ENCODE measurements at regions not wholly inside any gene's neighbourhood (a gene's known extent, or its start where the extent isn't known, plus 50 kb on each side); places are given as distances from the start of the nearest gene placed in this dataset.

DNA sequence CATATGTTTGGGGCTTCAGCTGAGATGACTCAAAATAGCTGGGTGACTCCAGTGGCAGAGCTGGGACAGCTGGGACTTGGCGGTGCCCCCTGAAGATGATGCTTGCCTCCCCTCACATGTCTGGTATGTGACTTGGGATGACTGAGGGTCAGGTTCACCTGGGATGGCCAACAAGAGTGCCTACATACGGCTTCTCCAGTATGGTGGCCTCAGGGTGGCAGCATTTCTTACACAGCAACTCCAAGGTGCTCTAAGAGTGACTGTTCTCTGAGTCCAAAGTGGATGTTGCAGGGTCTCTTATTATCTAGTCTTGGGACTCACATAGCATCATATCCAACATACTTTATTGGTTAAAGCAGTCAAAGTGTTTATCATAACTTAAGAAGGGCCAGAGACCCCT, 87.8 kb upstream of the CENPW start:
- Mint-ChIP-seq H3K4me1 (ENCODE audit: low read depth, unreplicated experiment) (no peaks in the 10 kb centered on the region), H3K9me3 (ENCODE audit: unreplicated experiment) (no peaks in the 10 kb centered on the region), H3K4me3 (ENCODE audit: unreplicated experiment) (no peak overlapping the region), H3K27me3 (ENCODE audit: unreplicated experiment) (no peaks in the 10 kb centered on the region), H3K27ac (ENCODE audit: unreplicated experiment) (no peak overlapping the region), H3K36me3 (ENCODE audit: unreplicated experiment) (no peaks in the 10 kb centered on the region)
- TF ChIP-seq, protein P1, sequence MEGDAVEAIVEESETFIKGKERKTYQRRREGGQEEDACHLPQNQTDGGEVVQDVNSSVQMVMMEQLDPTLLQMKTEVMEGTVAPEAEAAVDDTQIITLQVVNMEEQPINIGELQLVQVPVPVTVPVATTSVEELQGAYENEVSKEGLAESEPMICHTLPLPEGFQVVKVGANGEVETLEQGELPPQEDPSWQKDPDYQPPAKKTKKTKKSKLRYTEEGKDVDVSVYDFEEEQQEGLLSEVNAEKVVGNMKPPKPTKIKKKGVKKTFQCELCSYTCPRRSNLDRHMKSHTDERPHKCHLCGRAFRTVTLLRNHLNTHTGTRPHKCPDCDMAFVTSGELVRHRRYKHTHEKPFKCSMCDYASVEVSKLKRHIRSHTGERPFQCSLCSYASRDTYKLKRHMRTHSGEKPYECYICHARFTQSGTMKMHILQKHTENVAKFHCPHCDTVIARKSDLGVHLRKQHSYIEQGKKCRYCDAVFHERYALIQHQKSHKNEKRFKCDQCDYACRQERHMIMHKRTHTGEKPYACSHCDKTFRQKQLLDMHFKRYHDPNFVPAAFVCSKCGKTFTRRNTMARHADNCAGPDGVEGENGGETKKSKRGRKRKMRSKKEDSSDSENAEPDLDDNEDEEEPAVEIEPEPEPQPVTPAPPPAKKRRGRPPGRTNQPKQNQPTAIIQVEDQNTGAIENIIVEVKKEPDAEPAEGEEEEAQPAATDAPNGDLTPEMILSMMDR (IDR thresholded peaks at IDR 0.05; ENCODE audit: partially characterized antibody, unreplicated experiment), result no peak
- no peak for DNase-seq

DNA sequence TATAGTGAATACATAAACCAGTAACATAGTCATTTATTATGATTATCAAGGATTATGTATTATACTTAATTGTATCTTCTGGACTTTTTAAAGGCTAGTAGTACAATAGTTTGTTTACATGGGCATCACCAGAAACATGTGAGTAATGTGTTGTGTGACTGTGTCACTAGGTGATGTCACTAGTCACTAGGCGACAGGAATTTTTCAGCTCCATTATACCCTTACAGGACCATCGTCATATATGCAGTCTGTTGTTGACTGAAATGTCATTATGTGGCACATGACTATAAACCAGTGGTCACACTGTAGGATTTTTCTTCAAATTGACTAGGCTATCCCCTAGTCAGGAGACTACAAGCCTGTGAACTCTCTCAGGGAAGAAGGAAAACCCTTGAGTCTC, 86.5 kb upstream of the CENPW start:
- no peaks in the 10 kb centered on the region for H3K4me1 Mint-ChIP-seq (ENCODE audit: low read depth, unreplicated experiment)
- H3K9me3 Mint-ChIP-seq (ENCODE audit: unreplicated experiment), result no peaks in the 10 kb centered on the region
- no peak overlapping the region for H3K4me3 Mint-ChIP-seq (ENCODE audit: unreplicated experiment)
- DNase-seq, result no peak
- no peaks in the 10 kb centered on the region for H3K36me3 Mint-ChIP-seq (ENCODE audit: unreplicated experiment)
- H3K27ac Mint-ChIP-seq (ENCODE audit: unreplicated experiment), result no peak overlapping the region
- TF ChIP-seq, protein P1 (IDR thresholded peaks at IDR 0.05; ENCODE audit: partially characterized antibody, unreplicated experiment), result no peak
- no peaks in the 10 kb centered on the region for H3K27me3 Mint-ChIP-seq (ENCODE audit: unreplicated experiment)

DNA sequence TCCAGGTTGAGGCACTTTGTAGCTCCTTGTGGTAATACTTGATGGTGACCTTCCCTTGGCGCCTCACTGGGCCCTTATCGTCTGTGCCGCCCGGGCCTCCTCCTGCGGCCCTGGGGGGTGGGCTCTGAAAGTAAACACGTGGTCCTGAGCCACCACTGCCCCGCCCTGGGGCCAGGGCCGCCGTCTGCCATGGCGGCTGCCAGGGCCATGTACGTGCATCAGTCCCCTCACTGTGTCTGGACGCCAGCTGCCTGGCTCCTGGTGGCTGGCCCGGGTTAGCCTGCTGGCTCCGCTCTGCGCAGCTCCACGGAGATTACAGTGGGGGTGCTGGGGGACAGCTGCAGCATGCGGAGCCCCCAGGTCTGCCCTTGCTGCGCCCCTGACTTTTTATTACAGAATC, 81.8 kb upstream of the CENPW start:
- no peak overlapping the region for H3K4me3 Mint-ChIP-seq (ENCODE audit: unreplicated experiment)
- TF ChIP-seq, protein P1 (IDR thresholded peaks at IDR 0.05; ENCODE audit: partially characterized antibody, unreplicated experiment), result no peak
- no peaks in the 10 kb centered on the region for H3K9me3 Mint-ChIP-seq (ENCODE audit: unreplicated experiment)
- peaks cover 5% of the 10 kb centered on the region for H3K36me3 Mint-ChIP-seq (ENCODE audit: unreplicated experiment)
- H3K27ac Mint-ChIP-seq (ENCODE audit: unreplicated experiment), result no peak overlapping the region
- no peaks in the 10 kb centered on the region for H3K27me3 Mint-ChIP-seq (ENCODE audit: unreplicated experiment)
- no peak for DNase-seq
- H3K4me1 Mint-ChIP-seq (ENCODE audit: low read depth, unreplicated experiment), result no peaks in the 10 kb centered on the region

DNA sequence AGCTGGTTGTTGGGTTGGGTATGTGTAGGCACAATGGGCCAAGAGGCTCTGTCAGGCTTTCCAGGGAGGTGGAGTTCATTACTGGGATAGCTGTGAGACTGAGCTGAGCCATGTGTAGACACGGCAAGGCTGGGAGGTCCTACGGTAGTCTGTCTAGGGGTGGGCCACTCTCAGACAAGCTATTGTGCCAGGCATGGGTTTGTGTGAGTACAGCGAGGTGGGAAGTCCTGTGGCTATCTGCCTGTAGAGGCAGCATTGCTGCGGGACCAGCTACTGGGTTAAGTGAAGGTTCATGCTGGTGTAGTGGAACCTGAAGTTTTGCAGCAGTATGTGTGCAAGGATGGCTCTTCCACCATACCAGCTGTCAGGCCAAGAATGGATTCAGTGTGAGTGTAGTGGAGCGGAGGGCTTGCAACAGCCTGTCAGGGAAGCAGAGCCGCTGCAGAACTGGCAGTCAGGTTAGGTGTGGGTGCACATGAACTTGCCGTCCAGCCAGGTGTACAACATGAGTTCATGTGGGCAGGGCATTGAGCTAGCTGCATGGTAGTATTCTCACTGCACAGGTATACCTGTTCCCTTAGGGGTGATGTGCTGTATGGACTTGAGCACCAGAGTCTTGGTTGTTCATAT, 78.0 kb upstream of the CENPW start:
- TF ChIP-seq, protein P1 (IDR thresholded peaks at IDR 0.05; ENCODE audit: partially characterized antibody, unreplicated experiment), result no peak
- H3K27ac Mint-ChIP-seq (ENCODE audit: unreplicated experiment), result no peak overlapping the region
- DNase-seq, result no peak
- H3K27me3 Mint-ChIP-seq (ENCODE audit: unreplicated experiment), result no peaks in the 10 kb centered on the region
- H3K4me1 Mint-ChIP-seq (ENCODE audit: low read depth, unreplicated experiment), result no peaks in the 10 kb centered on the region
- H3K36me3 Mint-ChIP-seq (ENCODE audit: unreplicated experiment), result peaks cover 5% of the 10 kb centered on the region
- H3K4me3 Mint-ChIP-seq (ENCODE audit: unreplicated experiment), result no peak overlapping the region
- no peaks in the 10 kb centered on the region for H3K9me3 Mint-ChIP-seq (ENCODE audit: unreplicated experiment)

DNA sequence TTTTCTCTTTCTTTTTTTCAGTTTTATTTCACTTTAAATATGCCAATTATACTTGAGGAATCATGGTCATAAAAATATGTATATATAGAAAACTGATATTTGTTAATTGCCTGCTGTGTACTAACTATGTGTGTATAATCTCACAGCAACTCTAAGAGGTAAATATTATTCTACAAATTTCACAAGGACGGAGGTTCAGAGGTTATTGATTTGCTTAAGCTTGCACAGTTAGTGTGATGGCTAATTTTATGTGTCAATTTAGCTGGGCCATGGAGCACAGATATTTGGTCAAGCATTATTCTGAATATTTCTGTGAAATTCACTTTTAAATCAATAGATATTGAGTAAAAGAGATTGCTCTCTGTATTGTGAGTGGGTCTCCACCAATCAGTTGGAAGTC, 75.7 kb upstream of the CENPW start:
- no peak overlapping the region for H3K4me3 Mint-ChIP-seq (ENCODE audit: unreplicated experiment)
- peaks cover 5% of the 10 kb centered on the region for H3K36me3 Mint-ChIP-seq (ENCODE audit: unreplicated experiment)
- H3K27ac Mint-ChIP-seq (ENCODE audit: unreplicated experiment), result no peak overlapping the region

More for the DNA sequence above, 75.7 kb upstream of the CENPW start:
- Mint-ChIP-seq H3K27me3 (ENCODE audit: unreplicated experiment) (no peaks in the 10 kb centered on the region), H3K9me3 (ENCODE audit: unreplicated experiment) (no peaks in the 10 kb centered on the region), H3K4me1 (ENCODE audit: low read depth, unreplicated experiment) (peaks cover 3% of the 10 kb centered on the region)
- DNase-seq, result no peak
- TF ChIP-seq, protein P1 (IDR thresholded peaks at IDR 0.05; ENCODE audit: partially characterized antibody, unreplicated experiment), result no peak
